A673 (cell line): ENCODE measurements at regions not wholly inside any gene's neighbourhood (a gene's known extent, or its start where the extent isn't known, plus 50 kb on each side); places are given as distances from the start of the nearest gene placed in this dataset.

Source experiments
- BruUV-seq: library from RNA; stranded (reverse); fragments of 400-500 nt; replicated peaks from 2 replicates; lab custom pipeline; 2021; lab: Mats Ljungman, UMichigan
- CTCF ChIA-PET: fragments of 300-600 bp; sonication (Branson Sonifier 250); formaldehyde crosslinking; loops from one replicate; lab custom pipeline; 2022; ENCODE audit warnings: antibody characterized with exemption; lab: Charles Lee
- POLR2A ChIA-PET: fragments of 300-600 bp; sonication (Branson Sonifier 250); formaldehyde crosslinking; loops from one replicate; lab custom pipeline; 2022; ENCODE audit warnings: antibody characterized with exemption; ENCODE audit not compliant: low non-redundant PET; lab: Charles Lee
- DNase-seq: peaks from one replicate; pipeline ENCODE4 v3.0.0-alpha.2; 2015; ENCODE audit warnings: low spot score
- H3K27ac ChIP-seq: fragments of 200-600 bp; sonication (generic); 2 replicates; pipeline ENCODE4 v1.5.1; 2016; ENCODE audit warnings: mixed run types, low read depth, mild to moderate bottlenecking, mixed read lengths, antibody characterized with exemption, low read length; ENCODE audit not compliant: poor library complexity, severe bottlenecking
- H3K27me3 ChIP-seq: fragments of 200-600 bp; sonication (generic); replicated peaks from 2 replicates; pipeline ENCODE4 v1.6.1; 2017; ENCODE audit warnings: mixed run types, low read depth, mild to moderate bottlenecking, mixed read lengths, antibody characterized with exemption, low read length; ENCODE audit not compliant: insufficient read depth, poor library complexity
- H3K36me3 ChIP-seq: fragments of 200-600 bp; sonication (generic); 2 replicates; pipeline ENCODE4 v1.6.1; 2016; ENCODE audit warnings: mixed run types, mild to moderate bottlenecking, mixed read lengths, antibody characterized with exemption, low read length; ENCODE audit not compliant: insufficient read depth, poor library complexity, severe bottlenecking
- H3K4me1 ChIP-seq: fragments of 200-600 bp; sonication (generic); 2 replicates; pipeline ENCODE4 v1.6.1; 2017; ENCODE audit warnings: mixed run types, mild to moderate bottlenecking, mixed read lengths, antibody characterized with exemption, low read length; ENCODE audit not compliant: insufficient read depth, poor library complexity, severe bottlenecking
- H3K4me3 ChIP-seq: fragments of 200-600 bp; sonication (generic); 2 replicates; pipeline ENCODE4 v1.5.1; 2016; ENCODE audit warnings: low read depth, mixed run types, mild to moderate bottlenecking, mixed read lengths, low read length; ENCODE audit not compliant: poor library complexity, severe bottlenecking
- H3K9me3 ChIP-seq: fragments of 200-600 bp; sonication (generic); 2 replicates; pipeline ENCODE4 v1.6.1; 2016; ENCODE audit warnings: mixed run types, low read depth, mild to moderate bottlenecking, mixed read lengths, antibody characterized with exemption, low read length; ENCODE audit not compliant: poor library complexity, severe bottlenecking
- CTCF ChIP-seq: fragments of 300-800, 200-600 bp; sonication (generic); conservative IDR thresholded peaks from 2 replicates; pipeline ENCODE4 v1.5.1; 2017; ENCODE audit warnings: low read depth, mild to moderate bottlenecking, antibody characterized with exemption, low read length, moderate library complexity, mixed read lengths
- EZH2 ChIP-seq: fragments of 200-600 bp; sonication (generic); IDR thresholded peaks from 2 replicates; pipeline ENCODE4 v1.6.1; 2017; ENCODE audit warnings: borderline replicate concordance, low read depth, mild to moderate bottlenecking, mixed read lengths, antibody characterized with exemption, low read length; ENCODE audit not compliant: poor library complexity, severe bottlenecking
- intact Hi-C: fragments of 100-400 bp; cut with micrococcal nuclease; formaldehyde crosslinking; loops from one replicate; pipeline ENCODE4 v1.10.0; 2022; ENCODE audit not compliant: unreplicated experiment

- H3K27me3 ChIP-seq: peaks cover 2% of the 10 kb centered on the region
- no TSS peak for BruUV-seq
- intact Hi-C loops: no loop called here
- DNase-seq: no peak
- H3K9me3 ChIP-seq: no peaks in the 10 kb centered on the region
- H3K27ac ChIP-seq: no peak overlapping the region
- no peaks in the 10 kb centered on the region for H3K4me1 ChIP-seq
- ChIA-PET POLR2A (no interaction called here), CTCF (no interaction called here)
- no peaks in the 10 kb centered on the region for H3K36me3 ChIP-seq
- TF ChIP-seq EZH2 (no peak), CTCF (no peak)
- no peak overlapping the region for H3K4me3 ChIP-seq
These were observed 514.1 kb downstream of the MED13L start for GRCh38 chr12:115763376-115763775.

DNA sequence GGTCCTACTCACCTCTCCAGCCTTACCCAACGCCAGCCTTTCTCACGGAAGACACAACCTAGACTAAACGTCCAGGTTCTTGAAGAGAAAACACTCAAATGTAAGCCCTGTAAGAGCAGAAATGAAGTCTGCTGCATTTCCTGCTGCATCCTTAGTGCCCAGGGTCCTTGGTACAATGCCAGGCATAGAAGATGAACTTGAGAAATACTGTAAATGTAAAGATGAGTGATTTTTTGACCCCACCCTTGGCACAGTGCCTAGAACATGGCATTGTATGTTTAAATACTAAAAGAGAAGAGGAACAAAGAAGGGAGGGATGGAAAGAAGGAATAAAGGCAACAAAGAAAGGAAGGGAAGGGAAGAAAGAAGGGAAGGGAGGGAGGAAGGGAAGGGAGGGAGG, 514.6 kb downstream of the MED13L start:
- Histone ChIP-seq H3K27me3 (peaks cover 7% of the 10 kb centered on the region), H3K9me3 (no peaks in the 10 kb centered on the region), H3K4me3 (no peak overlapping the region), H3K4me1 (no peaks in the 10 kb centered on the region), H3K36me3 (no peaks in the 10 kb centered on the region), H3K27ac (no peak overlapping the region)
- intact Hi-C loops: no loop called here
- no peak for TF ChIP-seq EZH2
- no peak for TF ChIP-seq CTCF
- ChIA-PET POLR2A (no interaction called here), CTCF (no interaction called here)
- no peak for DNase-seq
- BruUV-seq: no TSS peak

GRCh38 chr12:115761784-115762183, 515.7 kb downstream of the MED13L start:
- Histone ChIP-seq H3K27ac (no peak overlapping the region), H3K27me3 (peaks cover 18% of the 10 kb centered on the region), H3K9me3 (no peaks in the 10 kb centered on the region), H3K36me3 (no peaks in the 10 kb centered on the region), H3K4me1 (no peaks in the 10 kb centered on the region), H3K4me3 (no peak overlapping the region)
- ChIA-PET CTCF (no interaction called here), POLR2A (no interaction called here)
- DNase-seq: no peak
- BruUV-seq: no TSS peak
- intact Hi-C loops: no loop called here
- TF ChIP-seq EZH2 (no peak), CTCF (no peak)
